ENCODE measurements at regions not wholly inside any gene's neighbourhood (a gene's known extent, or its start where the extent isn't known, plus 50 kb on each side); places are given as distances from the start of the nearest gene placed in this dataset.

DNA sequence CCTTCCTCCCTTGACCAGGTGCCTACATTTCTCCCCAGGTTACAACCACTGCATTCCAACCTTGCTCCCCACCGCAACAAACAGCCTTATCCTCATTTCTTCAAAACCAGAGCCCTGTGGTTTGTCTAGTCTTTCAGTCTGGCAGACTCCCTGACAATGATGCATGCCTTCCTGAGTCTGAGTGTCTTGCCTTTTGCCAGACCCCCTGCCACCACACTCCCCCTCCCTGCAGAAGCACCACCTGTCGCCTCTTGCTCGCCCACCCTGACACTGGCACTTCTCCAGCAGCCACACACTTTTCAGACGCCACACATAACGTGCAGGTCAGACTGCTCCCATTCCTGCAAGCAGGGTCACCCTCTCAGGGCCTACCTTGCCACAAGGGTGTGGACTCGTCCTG, 349.2 kb upstream of the NOCT start:
- Histone ChIP-seq H3K36me3 (ENCODE audit: insufficient read depth, low read length) (no peaks in the 10 kb centered on the region), H3K27ac (no peak overlapping the region), H3K9ac (ENCODE audit: insufficient read length) (no peak overlapping the region), H3K4me3 (no peak overlapping the region), H3K9me3 (ENCODE audit: low read depth, low read length) (no peaks in the 10 kb centered on the region)
- no peak for TF ChIP-seq FOXP2 (optimal IDR thresholded peaks at IDR 0.05; ENCODE audit: control extremely low read depth, extremely low read length, insufficient read depth)
- no peak for TF ChIP-seq EZH2 (IDR thresholded peaks at IDR 0.05)
- TF ChIP-seq POLR2AphosphoS5 (IDR thresholded peaks at IDR 0.05; ENCODE audit: borderline replicate concordance, low read depth, low read length): no peak
- DNase-seq (ENCODE audit: low read depth, low spot score): no peak

- Histone ChIP-seq H3K36me3 (ENCODE audit: insufficient read depth, low read length) (no peaks in the 10 kb centered on the region), H3K9ac (ENCODE audit: insufficient read length) (no peak overlapping the region), H3K27ac (no peak overlapping the region), H3K4me3 (no peak overlapping the region), H3K9me3 (ENCODE audit: low read depth, low read length) (no peaks in the 10 kb centered on the region)
- TF ChIP-seq FOXP2 (optimal IDR thresholded peaks at IDR 0.05; ENCODE audit: control extremely low read depth, extremely low read length, insufficient read depth) (no peak), POLR2AphosphoS5 (IDR thresholded peaks at IDR 0.05; ENCODE audit: borderline replicate concordance, low read depth, low read length) (no peak), EZH2 (IDR thresholded peaks at IDR 0.05) (no peak)
- DNase-seq (ENCODE audit: low read depth, low spot score): no peak
These were observed 349.7 kb upstream of the NOCT start for GRCh38 chr4:138665851-138666250.

- Histone ChIP-seq H3K36me3 (ENCODE audit: insufficient read depth, low read length) (no peaks in the 10 kb centered on the region), H3K9me3 (ENCODE audit: low read depth, low read length) (no peaks in the 10 kb centered on the region), H3K27ac (no peak overlapping the region), H3K4me3 (no peak overlapping the region), H3K9ac (ENCODE audit: insufficient read length) (no peak overlapping the region)
- no peak for DNase-seq (ENCODE audit: low read depth, low spot score)
- TF ChIP-seq EZH2 (IDR thresholded peaks at IDR 0.05): no peak
- TF ChIP-seq FOXP2 (optimal IDR thresholded peaks at IDR 0.05; ENCODE audit: control extremely low read depth, extremely low read length, insufficient read depth): no peak
- TF ChIP-seq POLR2AphosphoS5 (IDR thresholded peaks at IDR 0.05; ENCODE audit: borderline replicate concordance, low read depth, low read length): no peak
These were observed 351.7 kb upstream of the NOCT start for GRCh38 chr4:138663883-138664282.

DNA sequence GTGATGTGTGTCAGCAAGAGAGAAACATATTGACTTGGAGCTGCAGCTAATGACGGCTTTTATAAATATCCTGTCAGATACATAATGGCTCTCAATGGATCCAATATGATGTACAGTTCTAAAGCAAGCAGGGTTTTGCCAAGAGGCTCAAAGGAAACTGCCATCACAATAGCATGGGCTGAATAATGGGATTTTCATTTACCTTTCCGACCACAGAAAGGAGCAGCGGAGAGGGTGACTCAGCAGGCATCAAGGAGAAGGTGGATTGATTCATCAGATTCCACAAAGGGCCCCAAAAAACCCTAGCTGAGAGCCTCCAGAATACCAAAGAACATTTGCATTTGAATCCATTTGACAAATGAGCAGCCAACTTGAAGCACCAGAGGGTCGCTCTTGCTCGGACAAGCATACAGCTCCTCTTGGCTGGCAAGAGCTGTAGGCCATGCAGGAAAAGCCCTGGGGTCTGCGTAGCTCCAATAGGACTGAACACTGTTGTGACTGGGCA, 355.7 kb upstream of the NOCT start:
- H3K4me3 ChIP-seq: no peak overlapping the region
- H3K9me3 ChIP-seq (ENCODE audit: low read depth, low read length): no peaks in the 10 kb centered on the region
- TF ChIP-seq FOXP2 (optimal IDR thresholded peaks at IDR 0.05; ENCODE audit: control extremely low read depth, extremely low read length, insufficient read depth): no peak
- TF ChIP-seq EZH2 (IDR thresholded peaks at IDR 0.05): no peak
- TF ChIP-seq POLR2AphosphoS5 (IDR thresholded peaks at IDR 0.05; ENCODE audit: borderline replicate concordance, low read depth, low read length): no peak
- H3K9ac ChIP-seq (ENCODE audit: insufficient read length): no peak overlapping the region
- DNase-seq (ENCODE audit: low read depth, low spot score): no peak
- H3K27ac ChIP-seq: no peak overlapping the region
- H3K36me3 ChIP-seq (ENCODE audit: insufficient read depth, low read length): no peaks in the 10 kb centered on the region

- TF ChIP-seq EZH2 (IDR thresholded peaks at IDR 0.05) (no peak), POLR2AphosphoS5 (IDR thresholded peaks at IDR 0.05; ENCODE audit: borderline replicate concordance, low read depth, low read length) (no peak), FOXP2 (optimal IDR thresholded peaks at IDR 0.05; ENCODE audit: control extremely low read depth, extremely low read length, insufficient read depth) (no peak)
- Histone ChIP-seq H3K9ac (ENCODE audit: insufficient read length) (no peak overlapping the region), H3K27ac (no peak overlapping the region), H3K36me3 (ENCODE audit: insufficient read depth, low read length) (no peaks in the 10 kb centered on the region), H3K4me3 (no peak overlapping the region), H3K9me3 (ENCODE audit: low read depth, low read length) (no peaks in the 10 kb centered on the region)
- no peak for DNase-seq (ENCODE audit: low read depth, low spot score)
These were observed 356.4 kb upstream of the NOCT start for GRCh38 chr4:138659037-138659811.

DNA sequence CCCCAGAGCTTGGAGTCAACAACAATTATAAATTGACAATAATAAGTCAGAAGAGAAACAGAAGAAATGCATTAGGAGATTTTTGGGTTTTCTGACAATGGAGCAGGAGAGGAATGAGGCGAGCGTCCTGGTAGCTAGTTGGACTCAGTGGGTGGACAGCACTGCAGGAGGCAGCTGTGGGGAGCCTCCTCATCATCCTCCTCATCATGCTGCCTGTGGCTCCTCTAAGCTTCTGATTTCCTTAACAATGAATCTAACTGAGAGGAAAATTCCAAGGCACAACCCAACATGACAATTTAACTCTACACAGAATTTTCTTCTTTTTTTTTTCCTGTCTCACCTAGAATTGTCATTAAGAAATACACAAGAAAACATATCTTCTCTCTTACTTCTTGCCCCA, 357.1 kb upstream of the NOCT start:
- Histone ChIP-seq H3K27ac (no peak overlapping the region), H3K9me3 (ENCODE audit: low read depth, low read length) (no peaks in the 10 kb centered on the region), H3K36me3 (ENCODE audit: insufficient read depth, low read length) (no peaks in the 10 kb centered on the region), H3K4me3 (no peak overlapping the region), H3K9ac (ENCODE audit: insufficient read length) (no peak overlapping the region)
- DNase-seq (ENCODE audit: low read depth, low spot score): no peak
- TF ChIP-seq EZH2 (IDR thresholded peaks at IDR 0.05) (no peak), FOXP2 (optimal IDR thresholded peaks at IDR 0.05; ENCODE audit: control extremely low read depth, extremely low read length, insufficient read depth) (no peak), POLR2AphosphoS5 (IDR thresholded peaks at IDR 0.05; ENCODE audit: borderline replicate concordance, low read depth, low read length) (no peak)

GRCh38 chr4:138656990-138657389, 358.6 kb upstream of the NOCT start:
- Histone ChIP-seq H3K4me3 (no peak overlapping the region), H3K9ac (ENCODE audit: insufficient read length) (no peak overlapping the region), H3K9me3 (ENCODE audit: low read depth, low read length) (no peaks in the 10 kb centered on the region), H3K27ac (no peak overlapping the region), H3K36me3 (ENCODE audit: insufficient read depth, low read length) (no peaks in the 10 kb centered on the region)
- no peak for DNase-seq (ENCODE audit: low read depth, low spot score)
- TF ChIP-seq FOXP2 (optimal IDR thresholded peaks at IDR 0.05; ENCODE audit: control extremely low read depth, extremely low read length, insufficient read depth): no peak
- TF ChIP-seq POLR2AphosphoS5 (IDR thresholded peaks at IDR 0.05; ENCODE audit: borderline replicate concordance, low read depth, low read length): no peak
- TF ChIP-seq EZH2 (IDR thresholded peaks at IDR 0.05): no peak

DNA sequence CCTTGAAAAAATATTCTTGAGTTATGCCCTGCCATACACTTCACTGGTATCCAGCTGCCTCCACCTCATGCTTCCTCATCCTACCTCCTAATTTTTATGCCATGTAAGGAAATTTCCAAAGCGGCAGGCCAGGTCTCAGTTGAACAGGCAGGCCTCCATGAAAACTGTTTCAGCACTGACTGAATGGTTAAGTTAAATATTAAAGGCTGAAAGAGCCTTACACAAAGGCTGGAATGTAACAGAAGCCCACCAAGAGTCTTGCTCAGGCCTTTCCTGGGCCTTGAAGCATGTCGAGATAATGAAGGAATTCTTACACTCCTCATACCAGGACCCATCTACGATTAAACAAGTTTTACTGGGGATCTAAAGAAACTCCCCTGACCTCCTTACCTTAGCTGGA, 359.6 kb upstream of the NOCT start:
- TF ChIP-seq EZH2 (IDR thresholded peaks at IDR 0.05) (no peak), FOXP2 (optimal IDR thresholded peaks at IDR 0.05; ENCODE audit: control extremely low read depth, extremely low read length, insufficient read depth) (no peak), POLR2AphosphoS5 (IDR thresholded peaks at IDR 0.05; ENCODE audit: borderline replicate concordance, low read depth, low read length) (no peak)
- no peak overlapping the region for H3K27ac ChIP-seq
- no peak for DNase-seq (ENCODE audit: low read depth, low spot score)
- H3K36me3 ChIP-seq (ENCODE audit: insufficient read depth, low read length): no peaks in the 10 kb centered on the region
- H3K9ac ChIP-seq (ENCODE audit: insufficient read length): no peak overlapping the region
- H3K9me3 ChIP-seq (ENCODE audit: low read depth, low read length): no peaks in the 10 kb centered on the region
- no peak overlapping the region for H3K4me3 ChIP-seq
